ENCODE measurements at regions not wholly inside any gene's neighbourhood (a gene's known extent, or its start where the extent isn't known, plus 50 kb on each side); places are given as distances from the start of the nearest gene placed in this dataset.
"Not testable (repeated sequence)": the region's sequence is repeated elsewhere in the genome, so short reads cannot be mapped to it uniquely, and the experiment has no call there.

GRCh38 chr14:55845963-55846825 lies 266.2 kb downstream of the KTN1 start:
- peak in 1 of 2 donors; percentile 31 for DNase-seq (ENCODE audit: low read depth in 2 of 2)

GRCh38 chr14:55846826-55847446 lies 266.9 kb downstream of the KTN1 start:
- DNase-seq (ENCODE audit: low read depth in 2 of 2) = no peak

- DNase-seq (ENCODE audit: low read depth in 2 of 2) = peak in 1 of 2 donors; percentile 46
Measured at GRCh38 chr14:55847766-55848165, 267.8 kb downstream of the KTN1 start.

GRCh38 chr14:55848964-55849363 lies 269.0 kb downstream of the KTN1 start:
- no peak for DNase-seq (ENCODE audit: low read depth in 2 of 2)

GRCh38 chr14:55849833-55850232 lies 268.4 kb upstream of the PELI2 start:
- DNase-seq (ENCODE audit: low read depth in 2 of 2) = no peak

GRCh38 chr14:55850825-55851241 lies 267.4 kb upstream of the PELI2 start:
- DNase-seq (ENCODE audit: low read depth in 2 of 2) = peak in 1 of 2 donors; percentile 10

GRCh38 chr14:55851301-55851700 lies 266.9 kb upstream of the PELI2 start:
- DNase-seq (ENCODE audit: low read depth in 2 of 2) = peak; percentile 34 to 73

GRCh38 chr14:55851961-55852360 lies 266.2 kb upstream of the PELI2 start:
- no peak for DNase-seq (ENCODE audit: low read depth in 2 of 2)

GRCh38 chr14:55855751-55856150 lies 262.5 kb upstream of the PELI2 start:
- no peak for DNase-seq (ENCODE audit: low read depth in 2 of 2)

- DNase-seq (ENCODE audit: low read depth in 2 of 2) = no peak
Measured at GRCh38 chr14:55858604-55859003, 259.6 kb upstream of the PELI2 start.

GRCh38 chr14:55861561-55861960 lies 256.6 kb upstream of the PELI2 start:
- not testable (repeated sequence) for DNase-seq (ENCODE audit: low read depth in 2 of 2)

GRCh38 chr14:55864890-55865655 lies 253.1 kb upstream of the PELI2 start:
- DNase-seq (ENCODE audit: low read depth in 2 of 2) = no peak

- no peak for DNase-seq (ENCODE audit: low read depth in 2 of 2)
Measured at GRCh38 chr14:55867311-55867710, 250.9 kb upstream of the PELI2 start.

GRCh38 chr14:55867719-55868118 lies 250.5 kb upstream of the PELI2 start:
- no peak for DNase-seq (ENCODE audit: low read depth in 2 of 2)

GRCh38 chr14:55869397-55870049 lies 248.7 kb upstream of the PELI2 start:
- peak in 1 of 2 donors; percentile 36 for DNase-seq (ENCODE audit: low read depth in 2 of 2)

- no peak for DNase-seq (ENCODE audit: low read depth in 2 of 2)
Measured at GRCh38 chr14:55873169-55873568, 245.0 kb upstream of the PELI2 start.

- DNase-seq (ENCODE audit: low read depth in 2 of 2) = peak in 1 of 2 donors; percentile 5
Measured at GRCh38 chr14:55874785-55875184, 243.4 kb upstream of the PELI2 start.

- no peak for DNase-seq (ENCODE audit: low read depth in 2 of 2)
Measured at GRCh38 chr14:55877942-55878341, 240.3 kb upstream of the PELI2 start.

GRCh38 chr14:55881577-55882241 lies 236.5 kb upstream of the PELI2 start:
- peak in 1 of 2 donors; percentile 22 for DNase-seq (ENCODE audit: low read depth in 2 of 2)

- no peak for DNase-seq (ENCODE audit: low read depth in 2 of 2)
Measured at GRCh38 chr14:55884819-55885218, 233.4 kb upstream of the PELI2 start.

GRCh38 chr14:55889124-55889523 lies 229.1 kb upstream of the PELI2 start:
- DNase-seq (ENCODE audit: low read depth in 2 of 2) = peak in 1 of 2 donors; percentile 25

Data from lung microvascular endothelial cell (primary cell).